ENCODE measurements at regions not wholly inside any gene's neighbourhood (a gene's known extent, or its start where the extent isn't known, plus 50 kb on each side); places are given as distances from the start of the nearest gene placed in this dataset.

- no peak for TF ChIP-seq CTCF (IDR thresholded peaks at IDR 0.05)
- no peak for TF ChIP-seq EZH2 (IDR thresholded peaks at IDR 0.05; ENCODE audit: borderline replicate concordance, insufficient read depth, low read depth, low read length, poor library complexity, severe bottlenecking)
These were observed 65.8 kb downstream of the FTHL17 start for GRCh38 chrX:31006027-31006426.
